AG08395 (cell line): ENCODE measurements at regions not wholly inside any gene's neighbourhood (a gene's known extent, or its start where the extent isn't known, plus 50 kb on each side); places are given as distances from the start of the nearest gene placed in this dataset.
"Not testable (repeated sequence)": the region's sequence is repeated elsewhere in the genome, so short reads cannot be mapped to it uniquely, and the experiment has no call there.

Experiments used
- DNase-seq: peaks from one replicate; pipeline ENCODE4 v3.0.0; 2012; ENCODE audit warnings: mixed read lengths, low spot score

DNA sequence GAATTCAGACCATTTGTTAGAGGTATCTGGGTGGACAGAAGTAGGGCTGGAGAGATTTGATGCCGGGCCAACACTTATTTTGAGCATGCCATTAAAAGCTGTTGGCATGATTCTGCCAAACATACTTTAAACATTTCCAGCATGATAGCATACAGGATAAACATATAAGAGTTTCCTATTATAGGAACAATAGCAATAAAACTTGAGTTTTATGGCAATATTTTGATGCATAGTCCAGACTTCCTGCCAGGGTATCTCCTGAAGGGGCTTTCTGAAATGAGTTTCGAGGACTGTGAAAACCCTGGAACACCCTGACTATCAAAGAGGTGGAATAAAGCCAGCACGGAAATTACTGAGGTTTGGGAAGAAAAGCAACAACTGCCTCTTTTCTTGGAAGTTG lies 1398.0 kb upstream of the NXPH2 start:
- DNase-seq = no peak

DNA sequence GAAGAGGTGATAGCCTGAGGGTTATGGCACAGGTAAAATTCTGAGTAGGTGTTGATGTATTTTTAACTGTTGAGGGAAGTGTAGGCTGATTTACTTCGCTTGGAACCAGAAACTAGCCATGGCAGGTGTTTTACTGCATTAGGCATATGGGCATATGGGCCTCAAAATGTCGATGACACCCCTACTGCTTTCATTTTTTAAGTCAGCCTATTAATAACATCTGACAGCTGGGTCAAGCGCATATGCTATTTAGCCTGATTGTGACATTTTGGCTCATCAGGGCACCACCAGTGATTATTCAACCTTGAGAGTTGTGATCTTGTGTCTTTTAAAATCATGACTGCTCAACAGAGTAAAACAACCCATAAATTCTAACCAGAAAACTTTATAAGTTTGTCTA lies 1396.9 kb upstream of the NXPH2 start:
- no peak for DNase-seq

DNA sequence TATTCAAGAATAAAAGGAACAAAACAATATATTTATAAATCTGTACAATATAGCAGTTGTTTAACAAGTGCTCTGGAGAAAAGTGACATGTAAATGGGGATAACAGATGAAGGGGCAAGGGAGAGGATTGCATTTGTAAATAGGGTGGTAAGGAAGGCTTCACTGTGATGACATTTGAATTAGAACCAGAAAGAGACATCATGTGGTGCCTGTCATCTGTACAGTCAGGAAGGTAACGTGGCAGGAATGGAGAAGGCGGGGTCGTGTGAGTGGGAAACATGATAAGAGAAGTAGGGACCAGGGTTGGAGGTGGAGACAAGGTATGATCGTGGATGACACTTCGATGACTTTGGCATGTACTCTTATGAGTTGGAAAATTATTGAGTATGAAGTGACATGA lies 1393.6 kb upstream of the NXPH2 start:
- DNase-seq = no peak

DNA sequence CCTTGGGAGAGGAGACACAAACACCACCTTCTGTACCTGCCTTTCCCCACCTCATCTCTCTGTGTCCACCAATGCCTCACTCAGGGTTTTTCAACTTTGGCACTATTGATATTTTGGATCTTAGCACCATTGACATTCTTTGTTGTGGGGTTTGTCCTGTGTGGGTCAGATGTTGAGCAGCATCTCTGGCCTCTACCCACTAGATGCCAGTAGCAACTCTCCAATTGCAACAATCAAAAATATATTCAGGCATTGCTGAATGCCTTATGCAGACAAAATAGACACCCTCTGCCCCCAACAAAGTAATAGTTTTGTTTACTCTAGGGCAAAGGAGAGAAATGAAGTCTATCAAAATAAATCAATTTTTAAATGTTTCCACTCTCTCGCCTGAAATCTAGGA lies 1384.3 kb upstream of the NXPH2 start:
- DNase-seq = no peak

DNA sequence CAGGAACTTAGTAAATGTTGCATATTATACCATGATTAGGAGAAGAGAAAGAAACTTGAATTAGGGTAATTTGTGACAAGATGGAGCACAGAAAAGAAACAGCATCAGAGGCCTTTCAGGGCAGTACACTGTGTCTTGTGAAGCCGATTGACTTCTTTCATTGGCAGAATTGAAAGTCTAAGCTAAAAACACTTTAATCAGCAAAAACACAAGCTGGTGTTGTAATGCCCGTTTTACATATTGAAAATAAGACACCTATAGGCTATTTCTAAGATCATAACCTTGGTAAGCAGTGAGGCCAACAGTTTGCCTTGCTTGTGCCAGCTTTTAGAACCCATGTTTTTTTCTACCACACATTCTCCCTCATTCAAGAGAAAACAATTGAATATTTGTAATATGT lies 1378.1 kb upstream of the NXPH2 start:
- DNase-seq = no peak

DNA sequence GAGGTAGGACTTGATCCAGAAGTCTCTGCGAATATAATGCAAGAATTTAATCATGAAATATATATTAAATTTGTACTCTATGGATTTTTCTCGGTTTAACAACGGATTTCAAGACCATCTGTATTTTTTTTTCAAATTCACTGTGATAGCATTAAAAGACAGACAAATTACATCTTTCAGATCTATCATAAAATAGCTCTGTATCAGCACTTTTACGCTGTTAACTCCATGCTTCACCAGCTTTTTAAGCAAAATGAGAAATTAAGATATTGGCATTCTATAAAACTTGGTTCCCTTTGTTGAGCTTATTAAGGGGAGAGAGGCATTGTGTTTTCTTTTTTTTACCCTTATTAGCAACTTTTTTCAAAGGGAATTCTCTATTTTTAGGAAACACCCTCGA lies 1377.6 kb upstream of the NXPH2 start:
- DNase-seq = no peak

DNA sequence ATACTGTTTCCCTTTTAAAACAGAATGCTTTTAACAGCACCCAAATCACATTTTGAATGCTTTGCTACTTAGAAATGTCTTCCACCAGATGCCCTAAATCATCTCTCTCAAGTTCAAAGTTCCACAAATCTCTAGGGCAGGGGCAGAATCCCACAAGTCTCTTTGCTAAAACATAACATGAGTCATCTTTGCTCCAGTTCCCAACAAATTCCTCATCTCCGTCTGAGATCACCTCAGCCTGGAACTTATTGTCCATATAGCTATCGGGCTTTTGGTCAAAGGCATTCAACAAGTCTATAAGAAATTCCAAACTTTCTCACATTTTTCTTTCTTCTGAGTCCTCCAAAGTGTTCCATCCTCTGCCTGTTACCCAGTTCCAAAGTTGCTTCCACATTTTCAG lies 1374.5 kb upstream of the NXPH2 start:
- no peak for DNase-seq

DNA sequence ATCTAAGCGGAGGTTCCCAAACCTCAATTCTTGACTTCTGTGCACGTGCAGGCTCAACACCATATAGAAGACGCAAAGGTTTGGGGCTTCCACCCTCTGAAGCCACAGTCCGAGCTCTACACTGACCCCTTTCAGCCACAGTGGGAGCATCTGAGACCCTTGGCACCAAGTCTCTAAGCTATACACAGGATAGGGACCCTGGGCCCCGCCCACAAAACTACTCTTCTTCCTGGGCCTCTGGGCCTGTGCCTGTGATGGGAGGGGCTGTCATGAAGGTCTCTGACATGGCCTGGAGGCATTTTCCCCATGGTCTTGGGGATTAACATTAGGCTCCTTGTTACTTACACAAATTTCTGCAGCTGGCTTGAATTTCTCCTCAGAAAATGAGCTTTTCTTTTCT lies 1374.1 kb upstream of the NXPH2 start:
- no peak for DNase-seq

DNA sequence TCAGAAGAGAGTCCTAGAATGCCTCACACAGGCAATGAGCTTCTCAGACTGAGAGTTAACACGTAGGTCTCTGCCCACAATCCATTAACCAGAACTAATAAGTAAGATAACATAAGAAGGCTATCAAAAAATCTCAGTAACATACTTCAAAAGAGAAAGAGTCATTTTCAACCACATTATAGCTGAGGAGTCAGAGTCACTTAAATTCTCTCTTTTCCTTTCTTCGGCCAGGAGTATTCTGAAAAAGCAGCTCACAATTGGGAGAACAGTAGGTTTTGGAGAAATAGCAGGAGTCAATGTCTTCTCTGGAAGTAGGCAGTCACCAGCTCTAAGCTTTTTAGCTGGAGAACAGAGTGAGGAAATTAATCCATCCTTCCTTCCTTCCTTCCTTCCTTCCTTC lies 1364.4 kb upstream of the NXPH2 start:
- no peak for DNase-seq

DNA sequence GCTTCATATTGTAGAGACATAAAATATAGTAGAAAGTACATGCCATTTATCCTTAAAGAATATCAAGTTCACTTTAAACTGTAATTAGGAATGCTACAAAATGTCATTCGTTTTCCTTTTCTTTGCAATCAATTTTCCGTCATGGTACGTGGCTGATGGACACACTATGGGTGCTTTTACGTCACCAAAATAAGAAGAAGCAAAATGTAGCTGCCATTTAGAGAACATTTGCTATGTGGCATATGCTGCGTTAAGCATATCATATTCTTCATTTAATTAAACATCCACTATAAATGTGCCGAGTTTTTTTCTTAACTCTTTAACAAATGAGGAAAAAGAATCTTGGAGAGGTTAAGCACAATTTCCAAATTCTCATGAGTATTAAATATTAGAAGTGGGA lies 1358.5 kb upstream of the NXPH2 start:
- no peak for DNase-seq

DNA sequence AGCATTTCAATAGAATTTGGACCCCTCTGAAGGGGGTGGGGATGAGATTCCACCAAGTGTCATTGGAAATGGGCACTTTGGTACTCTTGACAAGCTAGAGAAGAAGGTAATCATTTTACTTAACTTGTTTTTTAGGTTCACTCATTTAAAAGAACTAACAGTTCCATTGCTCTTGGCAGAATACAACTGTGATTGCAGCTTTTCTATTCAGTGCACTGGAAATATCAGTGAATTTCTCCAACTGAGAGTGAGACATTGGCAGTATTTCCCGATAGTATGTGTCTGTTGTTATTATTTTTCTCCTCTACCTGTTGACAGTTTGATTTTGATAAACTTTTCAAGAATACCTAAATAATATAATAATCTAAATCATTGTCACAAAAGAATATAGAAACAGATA lies 1356.7 kb upstream of the NXPH2 start:
- DNase-seq = no peak

DNA sequence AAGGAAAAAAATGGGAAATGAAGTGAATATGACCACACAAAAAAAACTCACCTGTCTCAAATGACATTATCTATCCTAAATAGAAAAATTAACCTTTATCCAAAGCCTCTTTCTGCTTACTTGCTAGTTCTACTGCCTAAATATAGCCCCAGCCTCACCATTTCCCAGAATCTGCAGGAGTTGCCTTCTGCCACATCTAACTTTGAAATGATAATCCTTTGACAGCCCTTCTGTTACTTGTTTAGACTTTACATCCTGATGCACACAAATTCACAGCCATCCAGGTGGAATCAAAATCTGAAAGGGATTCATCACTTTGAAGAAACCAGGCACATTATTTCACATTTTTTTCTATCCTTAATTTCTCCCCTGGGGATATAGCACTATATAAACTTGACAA lies 1356.2 kb upstream of the NXPH2 start:
- no peak for DNase-seq

DNA sequence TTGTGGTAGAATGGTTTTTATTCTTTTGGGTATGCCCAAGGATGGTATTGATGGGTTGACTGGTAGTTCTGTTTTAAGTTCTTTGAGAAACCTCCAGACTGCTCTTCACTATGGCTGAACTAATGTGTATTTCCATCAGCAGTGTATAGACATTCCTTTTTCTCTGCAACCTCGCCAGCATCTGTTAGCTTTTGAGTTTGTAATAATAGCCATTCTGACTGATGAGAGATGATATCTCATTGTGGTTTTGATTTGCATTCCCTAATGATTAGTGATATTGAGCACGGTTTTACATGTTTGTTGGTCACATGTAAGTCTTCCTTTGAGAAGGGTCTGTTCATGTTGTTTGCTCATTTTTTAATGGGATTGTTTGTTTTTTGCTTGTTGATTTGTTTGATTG lies 1348.7 kb upstream of the NXPH2 start:
- no peak for DNase-seq

DNA sequence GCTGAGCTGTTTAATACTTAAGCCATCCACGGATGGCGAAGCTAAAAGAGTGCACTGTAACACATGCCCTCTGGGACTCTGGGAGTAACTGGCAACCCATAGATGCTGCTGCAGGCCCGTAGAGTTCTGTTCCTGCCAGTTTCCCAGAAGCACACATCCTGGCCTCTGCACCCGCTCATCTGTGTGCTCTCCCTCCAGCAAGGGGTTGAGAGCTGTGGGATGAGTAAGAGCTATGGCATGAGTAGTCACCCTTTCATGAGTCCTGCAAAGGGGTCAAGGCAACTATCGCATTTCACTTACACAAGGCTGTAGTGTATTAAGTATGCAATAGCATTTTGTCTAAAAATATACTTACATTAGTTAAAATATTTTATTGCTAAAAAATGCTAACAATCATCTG lies 1341.8 kb upstream of the NXPH2 start:
- no peak for DNase-seq

DNA sequence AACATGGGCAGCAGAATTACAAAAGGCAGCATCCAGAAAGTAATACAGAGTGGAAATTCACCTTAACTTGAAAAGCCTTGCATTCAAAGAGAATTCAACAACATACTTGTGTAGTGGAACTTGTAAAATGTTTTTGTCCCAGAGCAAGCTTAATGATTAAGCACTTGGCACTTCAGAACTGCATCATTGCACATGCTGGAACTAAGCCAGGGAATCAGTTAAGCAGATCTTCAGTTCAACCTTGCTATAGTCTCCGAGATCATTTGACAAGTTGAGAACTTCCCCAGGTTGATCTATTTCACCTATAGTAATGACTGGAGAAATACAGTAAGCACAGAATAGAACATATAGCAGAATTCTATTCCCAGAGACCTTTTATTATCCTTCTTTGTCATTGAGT lies 1337.2 kb upstream of the NXPH2 start:
- no peak for DNase-seq

DNA sequence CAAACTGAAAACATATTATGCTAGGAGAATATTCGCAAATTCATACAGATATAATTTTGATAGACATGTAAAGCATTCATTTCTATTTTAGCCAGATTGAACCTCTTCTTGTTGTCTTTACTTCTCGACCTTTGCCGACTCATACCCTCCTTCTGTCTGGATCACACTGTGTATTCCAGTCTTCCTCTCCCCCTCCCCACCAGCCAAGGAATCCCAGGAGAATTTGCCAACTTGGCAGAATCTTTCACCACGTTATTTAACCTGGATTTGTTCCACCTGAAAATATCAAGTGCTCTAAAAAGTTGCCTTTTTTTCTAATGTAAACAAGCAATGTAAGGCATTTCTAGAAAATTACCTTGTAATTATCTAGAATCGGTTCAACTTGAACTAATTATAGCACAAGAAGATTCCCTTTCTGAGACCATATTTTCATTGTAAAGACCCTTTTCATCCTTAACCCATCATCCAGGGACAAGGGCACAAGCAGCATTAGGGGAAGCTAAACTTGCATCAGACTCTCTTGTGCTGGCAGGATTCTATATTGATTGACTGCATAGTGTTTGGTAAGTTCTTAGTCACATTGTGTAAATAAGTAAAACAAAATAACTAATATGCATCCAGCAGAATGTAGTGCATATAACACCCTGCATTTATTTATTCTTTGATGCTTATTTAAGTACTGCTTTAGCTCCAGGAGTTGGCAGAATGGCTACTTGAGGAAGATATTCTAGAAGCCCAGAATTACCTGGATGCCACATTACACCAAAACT lies 1328.7 kb upstream of the NXPH2 start:
- DNase-seq = no peak

DNA sequence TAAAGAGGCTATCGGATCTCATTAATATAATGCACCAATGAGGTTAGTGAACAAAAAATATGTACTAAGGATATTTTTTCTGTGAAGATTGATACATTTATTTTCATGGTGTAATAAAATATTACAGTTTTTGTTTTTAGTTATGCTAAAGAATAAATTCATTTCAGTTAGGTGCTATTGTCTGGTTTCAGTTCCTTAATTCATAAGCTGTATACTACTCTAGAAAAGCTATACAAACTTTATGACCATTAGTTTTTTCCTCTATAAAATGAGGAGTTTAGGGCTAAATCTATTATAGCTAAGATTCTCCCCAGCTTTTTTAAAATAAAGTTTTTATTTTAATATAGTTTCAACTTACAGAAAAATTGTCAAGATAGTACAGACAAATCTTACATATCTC lies 1311.7 kb upstream of the NXPH2 start:
- DNase-seq = no peak

DNA sequence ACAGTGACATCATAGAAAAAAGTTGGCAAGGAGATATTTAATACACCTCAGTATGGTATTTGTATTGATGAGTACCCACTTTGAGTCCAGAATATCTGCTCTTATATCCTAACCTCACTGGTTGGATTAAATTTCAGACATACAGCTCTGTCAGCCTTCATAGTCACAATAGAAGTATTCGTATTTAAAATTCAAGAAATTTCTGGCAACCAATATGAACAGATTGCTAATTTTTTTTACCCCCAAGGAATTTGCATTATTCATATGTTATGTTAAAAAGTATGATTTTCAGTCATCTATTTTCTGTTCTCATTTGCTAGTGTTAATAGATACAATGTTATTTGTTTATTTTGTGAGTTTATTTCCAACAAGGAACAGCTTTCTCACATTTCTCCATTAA lies 1306.8 kb upstream of the NXPH2 start:
- no peak for DNase-seq

DNA sequence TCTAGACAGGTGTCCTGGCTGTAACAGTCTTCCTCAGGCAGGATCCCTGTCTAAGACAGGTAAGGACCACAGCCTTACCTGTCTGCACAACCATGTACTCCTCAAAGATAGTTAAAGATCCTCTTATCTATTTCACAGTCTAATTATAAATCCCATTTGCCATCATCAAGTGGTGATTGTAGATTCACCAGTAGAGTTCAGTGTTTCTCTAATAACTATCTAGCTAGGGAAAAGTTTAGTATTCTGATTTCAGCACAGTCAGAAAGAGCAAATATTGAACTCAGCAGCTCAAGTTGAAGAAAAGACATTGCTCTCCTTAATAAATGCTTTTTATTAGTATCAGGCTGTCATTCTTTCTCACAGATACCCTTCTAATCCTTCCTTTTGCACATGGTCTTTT lies 1305.5 kb upstream of the NXPH2 start:
- no peak for DNase-seq

DNA sequence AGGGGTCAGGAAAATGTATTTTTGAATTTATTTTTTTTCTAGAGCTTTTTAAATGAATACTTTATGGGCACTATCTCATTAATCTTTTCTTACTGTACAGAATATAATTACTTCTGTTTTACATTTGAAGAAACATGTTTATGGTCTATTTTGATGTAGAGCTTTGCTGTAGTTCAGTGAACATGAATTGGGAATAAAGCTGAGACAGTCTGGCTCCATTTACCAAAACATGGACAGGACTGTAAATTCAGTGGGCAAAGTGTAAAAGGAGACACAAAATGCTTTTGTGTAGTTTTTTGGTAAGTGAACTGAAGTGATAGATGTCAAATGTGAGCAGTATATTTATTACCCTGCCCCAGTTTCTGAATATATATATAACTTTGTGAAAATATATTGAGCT lies 1298.8 kb upstream of the NXPH2 start:
- DNase-seq = no peak

DNA sequence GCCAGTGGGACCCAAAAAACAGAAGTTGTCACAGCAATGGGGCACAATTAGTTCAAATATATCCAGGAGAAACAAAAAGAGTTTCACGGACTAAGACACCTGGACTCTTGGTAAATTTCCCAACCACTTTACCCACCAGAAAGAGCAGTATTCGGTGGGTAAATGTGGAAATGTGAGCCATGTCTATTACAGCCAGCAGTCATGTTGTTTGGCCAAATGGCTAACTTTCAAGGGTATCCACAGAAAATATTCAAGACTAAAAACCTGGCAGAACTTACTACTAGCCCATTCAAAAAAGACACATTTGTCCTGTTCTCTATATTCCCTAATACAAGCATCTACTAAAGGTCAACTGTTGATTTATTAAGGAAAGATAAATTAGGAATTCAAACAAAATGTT lies 1296.0 kb upstream of the NXPH2 start:
- no peak for DNase-seq

DNA sequence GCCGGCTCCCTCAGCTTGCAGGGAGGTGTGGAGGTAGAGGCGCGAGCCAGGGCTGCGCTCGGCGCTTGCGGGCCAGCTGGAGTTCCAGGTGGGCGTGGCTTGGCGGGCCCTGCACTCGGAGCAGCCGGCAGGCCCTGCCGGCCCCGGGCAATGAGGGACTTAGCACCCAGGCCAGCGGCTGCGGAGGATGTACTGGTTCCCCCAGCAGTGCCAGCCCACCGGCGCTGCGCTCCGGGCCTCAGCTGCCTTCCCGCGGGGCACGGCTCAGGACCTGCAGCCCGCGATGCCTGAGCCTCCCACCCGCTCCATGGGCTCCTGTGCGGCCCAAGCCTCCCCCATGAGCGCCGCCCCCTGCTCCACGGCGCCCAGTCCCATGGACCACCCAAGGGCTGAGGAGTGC lies 1293.6 kb upstream of the NXPH2 start:
- not testable (repeated sequence) for DNase-seq

DNA sequence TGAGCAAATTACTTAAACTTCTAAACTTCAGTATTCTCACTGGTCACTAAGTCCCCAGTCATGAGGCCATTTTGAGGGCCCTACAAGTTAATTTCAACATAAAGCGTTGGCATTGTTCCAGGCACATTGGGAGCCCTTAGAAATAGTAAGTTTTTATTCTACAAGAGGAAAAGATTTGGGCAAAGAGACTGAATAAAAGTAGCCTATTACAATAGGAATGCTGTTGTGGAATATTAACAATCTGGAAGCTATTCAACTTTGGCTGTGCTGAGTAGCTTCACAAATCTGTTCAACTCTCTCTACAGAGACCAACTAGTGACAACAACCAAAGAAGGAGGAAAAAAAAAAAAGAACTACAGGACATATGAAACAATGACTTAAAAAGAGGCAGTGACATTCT lies 1287.5 kb upstream of the NXPH2 start:
- no peak for DNase-seq

DNA sequence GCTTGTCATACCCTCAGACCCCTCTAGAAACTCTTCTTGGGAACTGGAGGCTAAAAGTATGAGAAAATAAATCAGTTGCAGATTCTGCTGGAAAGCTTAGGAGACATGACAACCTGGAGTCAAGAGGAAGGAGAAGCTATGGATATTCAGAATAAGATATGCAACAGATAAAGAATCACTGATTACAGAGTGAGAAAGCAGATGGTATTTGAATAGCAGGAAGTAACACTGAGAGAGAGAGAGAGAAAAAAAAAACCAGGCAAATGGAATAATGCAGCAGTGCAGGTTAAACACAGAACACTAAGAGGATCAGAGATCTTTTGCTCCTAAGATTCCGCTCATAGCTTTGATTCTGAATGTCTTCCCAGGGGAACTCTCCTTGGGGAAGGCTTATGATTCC lies 1284.1 kb upstream of the NXPH2 start:
- DNase-seq = no peak

DNA sequence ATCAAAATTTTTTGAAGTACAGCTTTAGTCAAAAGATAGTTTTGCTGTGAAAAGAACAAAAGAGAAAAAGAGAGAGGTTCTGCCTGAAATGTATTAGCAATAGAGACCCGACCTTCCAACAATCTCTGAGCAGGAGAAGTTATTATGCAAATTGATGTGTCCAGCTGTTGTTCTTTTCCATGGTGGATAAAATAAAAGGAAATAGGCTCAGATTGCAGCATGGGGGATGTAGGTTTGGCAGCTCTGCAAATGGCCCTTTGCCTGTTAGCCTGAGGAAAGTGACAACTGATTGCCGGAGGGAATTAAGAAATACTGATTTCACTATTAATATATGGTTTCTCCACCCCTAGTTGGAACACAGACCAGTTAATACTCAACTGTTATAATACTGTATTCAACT lies 1283.2 kb upstream of the NXPH2 start:
- no peak for DNase-seq
